CD14-positive monocyte (primary cell): ENCODE measurements at regions not wholly inside any gene's neighbourhood (a gene's known extent, or its start where the extent isn't known, plus 50 kb on each side); places are given as distances from the start of the nearest gene placed in this dataset.

ENCODE experiments used
- DNase-seq, 3 donors: peaks; one replicate each; pipeline ENCODE4 v3.0.0-alpha.2; 2011 to 2022
- H2AFZ ChIP-seq: 2 replicates; pipeline ENCODE4 v1.6.0; 2012; ENCODE audit warnings: mild to moderate bottlenecking, low read depth, low read length, inconsistent platforms; ENCODE audit not compliant: insufficient read depth, poor library complexity, severe bottlenecking
- H3K27ac ChIP-seq, 2 donors: 1 replicate in 1 of 2; 2 replicates in 1 of 2; pipeline ENCODE4 v1.5.1; 2012 to 2013; ENCODE audit warnings: low read length in 2 of 2, control low read depth in 1 of 2, inconsistent platforms in 1 of 2, low read depth in 1 of 2, mild to moderate bottlenecking in 1 of 2
- H3K27me3 ChIP-seq, 2 donors: one replicate each; pipeline versions ENCODE4 v1.6.0 to v1.6.1; 2011 to 2013; ENCODE audit warnings: low read length in 2 of 2; ENCODE audit not compliant: control insufficient read depth in 2 of 2, insufficient read depth in 2 of 2
- H3K36me3 ChIP-seq, 2 donors: replicated peaks in 1 of 2; 1 replicate in 1 of 2; 2 replicates in 1 of 2; pipeline versions ENCODE4 v1.5.1 to v1.6.1; 2012 to 2013; ENCODE audit warnings: low read length in 2 of 2, control low read depth in 1 of 2, inconsistent platforms in 1 of 2, mild to moderate bottlenecking in 1 of 2; ENCODE audit not compliant: insufficient read depth in 2 of 2, control insufficient read depth in 1 of 2
- H3K4me1 ChIP-seq, 2 donors: 1 replicate in 1 of 2; 2 replicates in 1 of 2; pipeline versions ENCODE4 v1.5.1 to v1.6.1; 2012 to 2013; ENCODE audit warnings: low read length in 2 of 2, control low read depth in 1 of 2, inconsistent platforms in 1 of 2, mild to moderate bottlenecking in 1 of 2, moderate library complexity in 1 of 2; ENCODE audit not compliant: insufficient read depth in 2 of 2, control insufficient read depth in 1 of 2
- H3K4me2 ChIP-seq: replicated peaks from 2 replicates; pipeline ENCODE3; 2012; ENCODE audit warnings: low read length, moderate library complexity, mild to moderate bottlenecking; ENCODE audit not compliant: poor library complexity, severe bottlenecking; ENCODE audit errors: extremely low read depth
- H3K4me3 ChIP-seq, 3 experiments: fragments of 200-600 bp in 1 of 3; sonication (generic) in 1 of 3; replicated peaks in 1 of 3; 1 replicate in 2 of 3; 2 replicates in 1 of 3; pipeline ENCODE4 v1.5.1; 2011 to 2013; ENCODE audit warnings: low read length in 3 of 3, mild to moderate bottlenecking in 3 of 3, control low read depth in 2 of 3, low read depth in 2 of 3, inconsistent platforms in 1 of 3, moderate library complexity in 1 of 3
- H3K79me2 ChIP-seq: 2 replicates; pipeline ENCODE4 v1.6.0; 2012; ENCODE audit warnings: mild to moderate bottlenecking, control low read depth, inconsistent platforms, low read length, moderate library complexity; ENCODE audit not compliant: insufficient read depth
- H3K9ac ChIP-seq: 2 replicates; pipeline ENCODE4 v1.6.0; 2017; ENCODE audit warnings: low read length, mild to moderate bottlenecking; ENCODE audit not compliant: insufficient read depth, poor library complexity, severe bottlenecking
- H3K9me3 ChIP-seq, 2 donors: replicated peaks in 1 of 2; 1 replicate in 1 of 2; 2 replicates in 1 of 2; pipeline versions ENCODE4 v1.5.1 to v1.6.1; 2012 to 2013; ENCODE audit warnings: low read length in 2 of 2, control low read depth in 1 of 2; ENCODE audit not compliant: control insufficient read depth in 1 of 2, insufficient read depth in 1 of 2
- H4K20me1 ChIP-seq: 2 replicates; pipeline ENCODE4 v1.6.0; 2012; ENCODE audit warnings: mild to moderate bottlenecking, low read length, control low read depth, moderate library complexity; ENCODE audit not compliant: insufficient read depth
- H3K27ac Mint-ChIP-seq, 7 donors: one replicate each; pipeline ENCODE4 v1.8.0; 2020; ENCODE audit warnings: mild to moderate bottlenecking in 7 of 7, mixed read lengths in 7 of 7, moderate library complexity in 6 of 7, inconsistent platforms in 2 of 7
- H3K27me3 Mint-ChIP-seq, 3 donors: one replicate each; pipeline ENCODE4 v1.8.0; 2021 to 2022; ENCODE audit warnings: low read depth in 3 of 3, mild to moderate bottlenecking in 3 of 3, mixed read lengths in 3 of 3, moderate library complexity in 3 of 3, inconsistent platforms in 1 of 3
- H3K36me3 Mint-ChIP-seq, 2 donors: one replicate each; pipeline ENCODE4 v1.8.0; 2020; ENCODE audit warnings: mixed read lengths in 2 of 2, inconsistent platforms in 1 of 2, mild to moderate bottlenecking in 1 of 2
- H3K4me1 Mint-ChIP-seq: one replicate; pipeline ENCODE4 v1.8.0; 2020; ENCODE audit warnings: mild to moderate bottlenecking, mixed read lengths
- H3K4me3 Mint-ChIP-seq, 2 donors: one replicate each; pipeline ENCODE4 v1.8.0; 2020; ENCODE audit warnings: mild to moderate bottlenecking in 2 of 2, mixed read lengths in 2 of 2, moderate library complexity in 1 of 2
- H3K9me3 Mint-ChIP-seq, 7 donors: one replicate each; pipeline ENCODE4 v1.8.0; 2020 to 2022; ENCODE audit warnings: mixed read lengths in 7 of 7, mild to moderate bottlenecking in 6 of 7, moderate library complexity in 6 of 7, inconsistent platforms in 2 of 7
- CTCF ChIP-seq: fragments of 200-600 bp; IDR thresholded peaks from one replicate; pipeline ENCODE4 v1.8.0; 2022; ENCODE audit warnings: antibody characterized with exemption, mild to moderate bottlenecking
- WGBS: methylation state at CpG from one replicate; pipeline ENCODE4 v1.1.5; 2013; ENCODE audit warnings: missing lambda C conversion rate; ENCODE audit not compliant: insufficient coverage; 5-methylcytosine and 5-hydroxymethylcytosine counted together
- intact Hi-C, 2 donors: fragments of 100-400 bp; cut with micrococcal nuclease; formaldehyde crosslinking; loops; one replicate each; pipeline versions ENCODE4 v1.15.0 to v1.15.1; 2023

GRCh38 chr10:6674291-6674690 is 94.2 kb upstream of the PRKCQ start:
- Histone ChIP-seq H3K4me2 (no peak overlapping the region), H3K79me2 (no peaks in the 10 kb centered on the region), H2AFZ (no peak overlapping the region), H3K4me3 (no peak overlapping the region), H4K20me1 (no peaks in the 10 kb centered on the region), H3K36me3 (no peaks in the 10 kb centered on the region), H3K9me3 (no peaks in the 10 kb centered on the region), H3K4me1 (no peaks in the 10 kb centered on the region), H3K27me3 (peaks cover 10% of the 10 kb centered on the region in 2 donors), H3K9ac (no peak overlapping the region), H3K27ac (no peak overlapping the region)
- intact Hi-C loops = loop anchor here in 1 of 2 donors (10.0 kb wide), 1 partner anchor 741 kb away; the partner anchor contains the start of gene SFMBT2
- Mint-ChIP-seq H3K4me1 (peaks cover 6% of the 10 kb centered on the region), H3K27ac (no peak overlapping the region), H3K9me3 (peaks cover 0 to 2% (median 0%) of the 10 kb centered on the region in 7 donors), H3K36me3 (no peaks in the 10 kb centered on the region), H3K4me3 (peak overlapping the region in 1 of 2 donors; percentile 59), H3K27me3 (peaks cover 3 to 16% (median 6%) of the 10 kb centered on the region in 3 donors)
- DNase-seq = peak in 2 of 3 donors; percentile 8 to 16
- TF ChIP-seq CTCF = no peak
- 0% methylated on average over 1 of the region's 3 CpGs for WGBS

- no peaks in the 10 kb centered on the region for H3K4me1 ChIP-seq
- H3K79me2 ChIP-seq = no peaks in the 10 kb centered on the region
- peaks cover 0 to 5% of the 10 kb centered on the region in 2 donors for H3K27me3 ChIP-seq
- no peak for TF ChIP-seq CTCF
- H3K36me3 ChIP-seq = no peaks in the 10 kb centered on the region
- no peaks in the 10 kb centered on the region for H4K20me1 ChIP-seq
- Mint-ChIP-seq H3K27ac (no peak overlapping the region), H3K36me3 (no peaks in the 10 kb centered on the region), H3K4me1 (peaks cover 6% of the 10 kb centered on the region), H3K27me3 (peaks cover 3 to 8% (median 4%) of the 10 kb centered on the region in 3 donors), H3K4me3 (no peak overlapping the region), H3K9me3 (peaks cover 0 to 2% (median 0%) of the 10 kb centered on the region in 7 donors)
- WGBS = 91% methylated on average over 3 of the region's 6 CpGs
- no peak overlapping the region for H2AFZ ChIP-seq
- H3K4me2 ChIP-seq = no peak overlapping the region
- H3K27ac ChIP-seq = no peak overlapping the region
- no peak overlapping the region for H3K4me3 ChIP-seq
- no peaks in the 10 kb centered on the region for H3K9me3 ChIP-seq
- H3K9ac ChIP-seq = no peak overlapping the region
- no peak for DNase-seq
- intact Hi-C loops = loop anchor here in 1 of 2 donors (10.0 kb wide), 1 partner anchor 743 kb away; the partner anchor contains the start of gene SFMBT2
These were observed 91.9 kb upstream of the PRKCQ start for GRCh38 chr10:6671976-6672375.
